Skeletal muscle tissue (tissue), 3 donors: ENCODE measurements at regions not wholly inside any gene's neighbourhood (a gene's known extent, or its start where the extent isn't known, plus 50 kb on each side); places are given as distances from the start of the nearest gene placed in this dataset.

Experiments used
- H3K27ac ChIP-seq: one replicate; pipeline ENCODE4 v1.7.0; 2013; ENCODE audit warnings: mild to moderate bottlenecking, low read depth, low read length, inconsistent platforms
- H3K27me3 ChIP-seq, 3 donors: one replicate each; pipeline ENCODE4 v1.7.0; 2013; ENCODE audit warnings: low read length in 3 of 3; ENCODE audit not compliant: control insufficient read depth in 3 of 3, insufficient read depth in 3 of 3
- H3K36me3 ChIP-seq, 3 donors: one replicate each; pipeline ENCODE4 v1.7.0; 2013; ENCODE audit warnings: low read length in 3 of 3; ENCODE audit not compliant: control insufficient read depth in 3 of 3, insufficient read depth in 3 of 3
- H3K4me1 ChIP-seq, 3 donors: one replicate each; pipeline ENCODE4 v1.7.0; 2013; ENCODE audit warnings: low read length in 3 of 3, mild to moderate bottlenecking in 3 of 3; ENCODE audit not compliant: control insufficient read depth in 3 of 3, insufficient read depth in 3 of 3
- H3K4me3 ChIP-seq, 3 donors: one replicate each; pipeline ENCODE4 v1.7.0; 2013; ENCODE audit warnings: low read length in 3 of 3
- H3K9ac ChIP-seq, 3 donors: one replicate each; pipeline ENCODE4 v1.7.0; 2013; ENCODE audit warnings: low read length in 3 of 3, mild to moderate bottlenecking in 3 of 3, moderate library complexity in 2 of 3, low read depth in 1 of 3
- H3K9me3 ChIP-seq, 3 donors: one replicate each; pipeline ENCODE4 v1.7.0; 2013; ENCODE audit warnings: low read length in 3 of 3; ENCODE audit not compliant: control insufficient read depth in 3 of 3
- donor health status: Osteomylitis.

DNA sequence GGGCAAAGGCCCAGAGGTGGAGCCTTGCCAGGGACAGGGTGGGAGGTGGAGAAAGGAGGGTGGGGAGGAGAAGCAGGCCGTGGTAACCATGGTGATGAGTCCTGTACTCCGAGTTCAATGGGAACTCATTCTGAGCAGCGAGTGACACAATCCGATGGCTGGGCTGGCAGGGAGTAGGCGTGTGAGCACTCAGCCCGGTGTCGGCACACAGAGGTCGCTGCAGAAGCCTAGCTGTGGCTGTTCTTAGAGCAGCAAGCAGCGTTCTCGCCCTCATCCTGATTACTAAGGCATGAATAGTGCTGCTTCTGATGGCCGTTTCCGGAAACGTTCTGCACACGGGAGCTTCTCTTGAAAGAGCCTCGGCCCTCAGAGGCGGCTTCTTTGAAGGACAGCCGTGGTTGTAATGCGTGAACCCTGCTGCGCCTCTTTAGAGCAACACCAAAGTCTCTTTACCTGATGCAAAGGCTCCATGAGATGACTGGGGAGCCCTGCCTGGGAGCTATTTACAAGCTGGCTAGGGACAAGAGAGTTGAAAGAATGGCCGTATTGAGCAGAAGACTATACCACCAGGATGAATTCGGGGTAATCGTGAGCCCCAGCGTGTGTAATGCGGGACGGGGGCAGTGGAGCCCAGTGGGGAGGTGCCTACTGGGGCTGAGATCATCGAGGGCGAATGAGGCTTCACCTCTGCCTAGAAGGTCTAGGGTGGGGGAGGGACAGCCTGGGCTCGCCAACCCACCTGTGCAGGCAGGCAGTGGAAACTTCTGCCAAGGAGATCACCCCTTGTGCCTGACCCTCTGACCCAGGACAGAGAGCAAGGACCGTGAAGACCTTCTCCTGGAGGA, 72.8 kb upstream of the PAX7 start:
- H3K9me3 ChIP-seq: no peaks in the 10 kb centered on the region
- no peaks in the 10 kb centered on the region for H3K4me1 ChIP-seq
- H3K27ac ChIP-seq: no peak overlapping the region
- H3K4me3 ChIP-seq: no peak overlapping the region
- no peak overlapping the region for H3K9ac ChIP-seq
- H3K27me3 ChIP-seq: peaks cover 43 to 69% (median 63%) of the 10 kb centered on the region in 3 donors
- no peaks in the 10 kb centered on the region for H3K36me3 ChIP-seq

DNA sequence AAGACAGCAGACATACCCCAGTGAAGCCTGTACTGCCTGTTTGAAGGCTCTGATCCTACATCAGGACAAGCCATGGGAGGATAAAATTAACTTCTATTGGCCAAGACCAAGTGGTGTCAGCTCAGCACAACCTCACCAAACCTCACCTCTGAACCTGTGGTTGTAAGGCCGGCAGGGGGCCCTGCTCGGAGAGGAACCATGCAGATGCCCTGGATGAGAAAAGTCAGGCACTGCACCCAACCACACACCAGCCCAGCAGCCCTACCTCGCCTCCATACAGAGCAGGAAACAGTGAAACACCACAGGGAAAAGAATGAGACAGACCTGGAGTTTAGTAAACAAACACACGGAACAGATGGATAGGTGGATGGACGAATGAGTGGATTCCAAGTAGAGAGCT, 70.0 kb upstream of the PAX7 start:
- no peak overlapping the region for H3K9ac ChIP-seq
- no peaks in the 10 kb centered on the region for H3K36me3 ChIP-seq
- no peaks in the 10 kb centered on the region for H3K4me1 ChIP-seq
- H3K9me3 ChIP-seq: no peaks in the 10 kb centered on the region
- peaks cover 37 to 75% (median 62%) of the 10 kb centered on the region in 3 donors for H3K27me3 ChIP-seq
- no peak overlapping the region for H3K27ac ChIP-seq
- no peak overlapping the region for H3K4me3 ChIP-seq

DNA sequence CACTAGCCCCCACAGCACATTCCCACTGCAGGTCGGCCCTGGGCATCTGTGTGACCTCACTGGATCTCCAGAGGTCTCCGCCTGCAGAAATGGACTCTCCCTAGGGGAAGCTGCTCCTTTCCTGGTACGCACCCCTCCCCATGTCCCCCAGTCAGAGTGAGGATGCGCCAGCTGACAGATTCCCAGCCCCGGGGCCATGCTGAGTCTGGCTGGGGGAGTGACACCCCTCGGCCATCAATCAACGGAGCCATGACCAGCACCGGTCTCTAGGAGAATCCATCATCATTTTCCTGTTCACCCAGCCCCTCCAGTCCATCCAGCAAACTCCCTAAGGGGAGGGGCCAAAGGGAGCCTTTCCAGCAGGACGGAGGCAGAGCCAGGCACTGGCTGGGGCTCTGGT, 68.7 kb upstream of the PAX7 start:
- Histone ChIP-seq H3K36me3 (no peaks in the 10 kb centered on the region), H3K27ac (no peak overlapping the region), H3K4me1 (no peaks in the 10 kb centered on the region), H3K4me3 (no peak overlapping the region), H3K9me3 (no peaks in the 10 kb centered on the region), H3K9ac (no peak overlapping the region), H3K27me3 (peaks cover 37 to 75% (median 62%) of the 10 kb centered on the region in 3 donors)

DNA sequence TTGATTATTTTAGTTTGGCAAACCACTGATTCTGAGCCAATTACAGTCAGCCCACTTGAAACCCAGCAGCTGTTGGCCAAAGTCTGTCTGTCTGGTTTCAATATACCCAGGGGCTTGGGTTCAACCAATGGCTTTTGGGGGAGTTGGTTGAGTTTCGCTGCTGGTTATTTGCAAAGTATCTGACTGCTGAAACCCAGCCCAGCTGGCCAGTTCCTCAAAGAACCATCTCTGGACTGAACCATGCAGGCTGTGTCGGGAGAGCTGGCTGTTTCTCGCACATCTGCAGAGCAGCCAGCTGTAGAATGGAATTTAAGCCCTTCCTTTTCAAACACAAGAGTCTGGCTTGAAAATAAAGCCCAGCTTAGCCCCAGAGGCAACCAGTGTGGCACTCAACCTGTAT, 66.0 kb upstream of the PAX7 start:
- Histone ChIP-seq H3K9me3 (no peaks in the 10 kb centered on the region), H3K27ac (no peak overlapping the region), H3K27me3 (peaks cover 25 to 55% (median 44%) of the 10 kb centered on the region in 3 donors), H3K4me3 (no peak overlapping the region), H3K36me3 (no peaks in the 10 kb centered on the region), H3K4me1 (no peaks in the 10 kb centered on the region), H3K9ac (no peak overlapping the region)

DNA sequence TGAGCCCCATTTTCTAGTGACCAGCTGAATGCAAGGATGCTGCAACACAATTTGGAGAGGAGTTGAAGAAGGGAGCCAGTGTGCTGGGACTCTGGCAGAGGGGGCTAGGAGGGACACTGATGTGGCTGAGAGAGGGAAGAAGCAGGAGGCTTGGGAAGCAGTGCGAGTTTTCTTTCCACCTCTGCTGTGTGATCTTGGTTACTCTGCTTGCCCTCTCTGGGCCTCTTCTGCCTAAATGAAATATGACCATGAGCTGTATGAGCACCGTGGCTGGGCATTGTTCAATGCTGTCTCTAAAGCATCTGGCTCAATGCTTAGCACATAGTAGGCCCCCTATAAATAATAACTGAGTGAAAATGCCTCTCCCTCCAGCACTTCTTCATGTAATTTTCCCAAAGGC, 65.3 kb upstream of the PAX7 start:
- Histone ChIP-seq H3K27me3 (peaks cover 22 to 54% (median 42%) of the 10 kb centered on the region in 3 donors), H3K4me3 (no peak overlapping the region), H3K36me3 (no peaks in the 10 kb centered on the region), H3K4me1 (no peaks in the 10 kb centered on the region), H3K9me3 (no peaks in the 10 kb centered on the region), H3K9ac (no peak overlapping the region), H3K27ac (no peak overlapping the region)

DNA sequence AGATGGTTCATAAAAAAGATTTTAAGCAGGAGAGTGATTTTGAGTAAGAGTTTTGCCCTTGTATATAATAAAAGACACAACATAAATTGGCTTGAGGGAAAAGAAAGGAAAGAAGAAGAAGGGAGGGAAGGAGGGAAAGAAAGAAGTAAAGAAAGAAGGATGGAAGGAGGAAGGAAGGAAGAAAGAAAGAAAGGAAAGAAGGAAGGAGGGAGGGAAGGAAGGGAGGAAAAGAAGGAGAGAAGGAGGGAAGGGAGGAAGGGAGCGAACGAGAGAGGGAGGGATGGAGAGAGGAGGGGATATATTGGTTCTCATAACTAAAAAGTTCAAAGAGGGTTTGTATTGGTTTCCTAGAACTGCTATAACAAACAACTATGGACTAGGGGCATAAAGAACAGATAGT, 62.2 kb upstream of the PAX7 start:
- H3K36me3 ChIP-seq: no peaks in the 10 kb centered on the region
- H3K27me3 ChIP-seq: peaks cover 10 to 44% (median 36%) of the 10 kb centered on the region in 3 donors
- H3K9me3 ChIP-seq: no peaks in the 10 kb centered on the region
- H3K4me3 ChIP-seq: no peak overlapping the region
- H3K27ac ChIP-seq: no peak overlapping the region
- no peak overlapping the region for H3K9ac ChIP-seq
- H3K4me1 ChIP-seq: no peaks in the 10 kb centered on the region

DNA sequence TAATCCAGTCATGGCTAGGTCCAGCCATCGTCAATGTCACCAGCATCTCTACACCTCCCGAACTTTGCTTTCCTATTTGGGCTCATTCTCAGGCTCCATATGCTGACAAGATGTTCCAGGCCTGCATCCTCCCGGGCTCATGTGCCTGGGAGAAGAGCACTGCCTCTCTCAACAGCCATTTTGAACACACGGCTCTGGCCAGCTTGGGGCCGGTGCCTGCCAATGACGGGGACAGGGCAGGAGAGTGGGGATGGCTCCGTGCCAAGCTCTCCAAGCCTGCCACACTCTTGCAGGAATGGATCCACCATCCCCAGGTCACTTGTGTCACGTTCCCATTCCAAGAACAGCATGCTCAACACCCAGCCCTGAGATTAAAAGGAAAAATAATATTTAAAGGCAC, 61.4 kb upstream of the PAX7 start:
- H3K27me3 ChIP-seq: peaks cover 9 to 39% (median 37%) of the 10 kb centered on the region in 3 donors
- H3K27ac ChIP-seq: no peak overlapping the region
- H3K4me3 ChIP-seq: no peak overlapping the region
- H3K36me3 ChIP-seq: no peaks in the 10 kb centered on the region
- H3K9ac ChIP-seq: no peak overlapping the region
- no peaks in the 10 kb centered on the region for H3K9me3 ChIP-seq
- H3K4me1 ChIP-seq: no peaks in the 10 kb centered on the region

DNA sequence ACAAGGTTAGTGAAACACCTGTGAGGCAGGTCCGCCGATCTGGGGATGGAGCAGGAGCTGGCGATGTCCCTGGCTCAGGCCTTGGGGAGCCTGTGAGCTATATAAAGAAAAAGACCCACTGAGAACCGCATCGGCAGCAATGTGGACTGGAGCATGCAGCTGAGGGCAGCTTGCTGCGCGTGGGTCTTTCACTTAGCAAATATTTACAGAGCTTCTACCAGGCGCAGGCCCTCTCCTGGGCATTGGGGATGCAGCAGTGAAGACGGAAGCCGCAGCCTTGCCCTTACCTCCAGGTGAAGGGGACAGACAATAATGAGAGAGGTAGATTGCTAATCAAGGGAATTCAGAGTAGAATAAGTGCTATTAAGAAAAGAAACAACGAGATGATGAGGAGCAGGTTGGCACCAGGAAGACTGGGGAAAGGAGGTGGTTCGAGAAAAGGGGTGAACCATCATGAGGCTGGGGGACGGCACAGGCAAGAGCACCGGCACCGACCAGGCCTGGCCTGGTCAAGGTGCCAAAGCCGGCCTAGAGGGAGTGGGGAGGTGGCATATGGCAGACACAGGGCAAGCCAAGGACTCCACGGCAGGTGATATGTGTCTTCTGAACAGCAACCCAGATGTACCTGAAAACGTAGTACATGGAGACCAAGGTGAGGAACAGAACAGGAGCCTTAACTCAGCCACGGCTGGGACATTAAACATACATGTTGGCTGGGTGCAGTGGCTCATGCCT, 60.7 kb upstream of the PAX7 start:
- Histone ChIP-seq H3K4me1 (no peaks in the 10 kb centered on the region), H3K9me3 (no peaks in the 10 kb centered on the region), H3K27me3 (peaks cover 10 to 39% (median 34%) of the 10 kb centered on the region in 3 donors), H3K4me3 (no peak overlapping the region), H3K27ac (no peak overlapping the region), H3K9ac (no peak overlapping the region), H3K36me3 (no peaks in the 10 kb centered on the region)

DNA sequence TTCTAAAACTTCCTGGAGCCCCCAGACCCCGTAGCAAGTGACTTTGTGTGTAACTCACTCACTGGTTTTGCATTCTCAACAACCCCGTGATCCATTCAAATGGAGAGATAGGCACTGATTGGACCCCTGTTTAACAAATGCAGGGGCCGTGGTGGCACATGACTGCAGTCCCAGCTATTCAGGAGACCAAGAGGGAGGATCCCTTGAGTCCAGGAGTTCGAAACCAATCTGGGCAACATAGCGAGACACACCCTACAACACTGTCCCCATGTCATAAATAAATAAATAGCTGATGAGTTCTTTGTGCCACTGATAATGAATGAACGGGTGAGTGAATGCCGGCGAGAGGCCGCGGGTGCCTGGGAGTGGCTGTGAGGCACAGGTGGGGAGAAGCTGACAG, 59.4 kb upstream of the PAX7 start:
- Histone ChIP-seq H3K36me3 (no peaks in the 10 kb centered on the region), H3K27me3 (peaks cover 11 to 36% (median 34%) of the 10 kb centered on the region in 3 donors), H3K9me3 (no peaks in the 10 kb centered on the region), H3K4me3 (no peak overlapping the region), H3K27ac (no peak overlapping the region), H3K9ac (no peak overlapping the region), H3K4me1 (no peaks in the 10 kb centered on the region)
